GM12875 (cell line): ENCODE measurements at regions not wholly inside any gene's neighbourhood (a gene's known extent, or its start where the extent isn't known, plus 50 kb on each side); places are given as distances from the start of the nearest gene placed in this dataset.
A peak's percentile ranks its signal among the peaks of the same experiment; 100 is the strongest.

ENCODE experiments used
- H3K4me3 ChIP-seq: one replicate; pipeline ENCODE4 v1.5.1; 2011; ENCODE audit warnings: low read depth, low read length, control low read depth
- TF ChIP-seq, protein P1 (sequence below): IDR thresholded peaks from 2 replicates; pipeline ENCODE4 v1.5.1; 2011; ENCODE audit warnings: low read depth, mild to moderate bottlenecking, control low read depth, inconsistent platforms, low read length, moderate library complexity, borderline replicate concordance; ENCODE audit not compliant: insufficient read depth

DNA sequence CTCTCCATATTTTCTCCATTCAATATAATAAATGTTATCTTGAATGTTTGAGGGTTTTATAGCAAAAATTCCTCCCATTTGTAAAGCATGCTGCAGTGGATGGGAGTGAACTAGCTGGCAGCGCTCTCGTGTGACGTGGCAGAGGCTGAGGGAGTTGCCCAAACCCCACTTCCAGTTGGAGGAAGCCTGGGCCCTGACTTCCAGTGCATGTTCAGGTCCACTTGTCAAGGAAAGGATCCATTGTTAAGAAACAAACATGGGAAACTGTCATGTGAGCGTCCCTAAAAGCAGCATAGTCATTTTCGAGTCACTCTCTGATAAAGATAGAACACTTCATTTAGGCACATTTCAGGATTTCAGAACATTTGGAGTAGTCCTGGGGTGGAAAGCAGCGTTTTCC, 116.6 kb downstream of the SLC25A47 start:
- TF ChIP-seq, protein P1, sequence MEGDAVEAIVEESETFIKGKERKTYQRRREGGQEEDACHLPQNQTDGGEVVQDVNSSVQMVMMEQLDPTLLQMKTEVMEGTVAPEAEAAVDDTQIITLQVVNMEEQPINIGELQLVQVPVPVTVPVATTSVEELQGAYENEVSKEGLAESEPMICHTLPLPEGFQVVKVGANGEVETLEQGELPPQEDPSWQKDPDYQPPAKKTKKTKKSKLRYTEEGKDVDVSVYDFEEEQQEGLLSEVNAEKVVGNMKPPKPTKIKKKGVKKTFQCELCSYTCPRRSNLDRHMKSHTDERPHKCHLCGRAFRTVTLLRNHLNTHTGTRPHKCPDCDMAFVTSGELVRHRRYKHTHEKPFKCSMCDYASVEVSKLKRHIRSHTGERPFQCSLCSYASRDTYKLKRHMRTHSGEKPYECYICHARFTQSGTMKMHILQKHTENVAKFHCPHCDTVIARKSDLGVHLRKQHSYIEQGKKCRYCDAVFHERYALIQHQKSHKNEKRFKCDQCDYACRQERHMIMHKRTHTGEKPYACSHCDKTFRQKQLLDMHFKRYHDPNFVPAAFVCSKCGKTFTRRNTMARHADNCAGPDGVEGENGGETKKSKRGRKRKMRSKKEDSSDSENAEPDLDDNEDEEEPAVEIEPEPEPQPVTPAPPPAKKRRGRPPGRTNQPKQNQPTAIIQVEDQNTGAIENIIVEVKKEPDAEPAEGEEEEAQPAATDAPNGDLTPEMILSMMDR, result no peak
- H3K4me3 ChIP-seq, result no peak overlapping the region

DNA sequence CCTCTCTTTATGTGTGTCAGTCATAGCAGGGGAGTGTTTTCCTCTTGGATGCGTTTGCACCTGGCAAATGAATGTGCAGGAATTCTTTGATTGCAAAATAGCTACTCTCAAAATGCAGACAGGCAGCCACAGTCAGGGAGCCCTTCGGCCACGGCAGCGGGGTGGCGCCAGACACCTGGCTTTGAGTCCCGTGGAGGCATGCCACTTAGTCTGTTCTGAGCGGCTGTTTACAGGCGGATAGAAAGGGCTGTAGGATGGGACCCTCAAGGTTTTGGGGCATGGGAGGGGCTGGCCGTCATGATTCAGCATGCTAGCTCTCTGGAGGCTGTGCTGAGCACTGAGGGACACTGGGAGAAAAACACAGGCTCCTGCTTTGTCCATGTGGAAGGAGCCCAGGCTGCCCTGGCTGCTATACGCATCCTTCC, 117.1 kb downstream of the SLC25A47 start:
- H3K4me3 ChIP-seq, result no peak overlapping the region
- TF ChIP-seq, protein P1, result peak; percentile 61; the same call in 1 of the 2 replicates

DNA sequence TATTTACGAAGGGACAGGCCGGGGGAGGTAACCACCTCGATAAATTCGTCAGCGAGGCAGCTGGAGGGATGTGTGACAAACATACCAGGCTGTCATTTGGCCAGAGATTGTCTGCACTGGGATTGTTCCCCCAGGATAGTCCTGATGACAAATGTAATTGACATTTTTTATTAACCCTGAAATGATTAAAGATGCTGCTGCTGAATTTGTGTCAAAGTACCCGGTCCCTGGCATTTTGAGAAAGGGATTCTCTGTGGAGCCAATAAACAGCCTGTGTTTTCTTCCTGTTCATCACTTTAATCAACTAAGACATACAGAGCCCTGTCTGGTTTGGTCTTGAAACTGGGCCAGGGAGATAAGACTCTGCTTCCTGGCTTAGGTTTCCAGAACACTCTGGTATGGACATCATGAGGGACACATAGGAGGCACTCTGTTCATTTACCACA, 117.6 kb downstream of the SLC25A47 start:
- no peak overlapping the region for H3K4me3 ChIP-seq
- TF ChIP-seq, protein P1, result no peak

DNA sequence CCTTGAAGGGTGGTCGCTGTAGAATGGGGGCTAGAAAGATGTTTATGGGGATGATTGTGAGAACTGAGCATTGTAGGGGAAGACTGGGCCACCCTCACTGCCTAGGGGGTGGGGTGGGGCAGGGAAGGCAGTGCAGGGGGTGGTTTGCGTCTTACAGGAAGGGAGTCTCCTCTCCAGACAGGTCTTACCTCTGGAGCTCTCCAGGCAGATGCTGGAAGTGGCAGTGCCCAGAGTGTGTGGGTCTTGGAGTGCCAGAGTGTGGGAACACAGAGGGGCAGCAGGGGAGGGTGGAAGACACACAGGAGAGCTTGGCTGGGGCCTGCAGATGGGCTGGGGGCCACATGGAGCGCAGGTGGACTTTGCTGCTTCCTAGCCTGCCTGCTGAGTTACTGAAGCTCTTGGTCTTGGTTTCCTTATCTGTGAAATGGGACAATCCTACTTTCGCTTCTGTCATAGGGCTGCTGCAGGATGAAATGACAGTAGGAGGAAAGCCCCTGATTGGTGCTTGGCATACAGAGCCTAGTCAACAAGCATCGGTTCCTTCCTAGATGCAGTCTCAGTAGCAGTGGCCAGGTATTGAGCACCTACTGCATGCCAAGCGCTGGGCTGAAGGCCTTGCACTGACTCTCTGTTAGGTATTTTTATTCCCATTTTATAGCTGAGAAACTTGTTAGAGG, 118.3 kb downstream of the SLC25A47 start:
- TF ChIP-seq, protein P1, result no peak
- no peak overlapping the region for H3K4me3 ChIP-seq

DNA sequence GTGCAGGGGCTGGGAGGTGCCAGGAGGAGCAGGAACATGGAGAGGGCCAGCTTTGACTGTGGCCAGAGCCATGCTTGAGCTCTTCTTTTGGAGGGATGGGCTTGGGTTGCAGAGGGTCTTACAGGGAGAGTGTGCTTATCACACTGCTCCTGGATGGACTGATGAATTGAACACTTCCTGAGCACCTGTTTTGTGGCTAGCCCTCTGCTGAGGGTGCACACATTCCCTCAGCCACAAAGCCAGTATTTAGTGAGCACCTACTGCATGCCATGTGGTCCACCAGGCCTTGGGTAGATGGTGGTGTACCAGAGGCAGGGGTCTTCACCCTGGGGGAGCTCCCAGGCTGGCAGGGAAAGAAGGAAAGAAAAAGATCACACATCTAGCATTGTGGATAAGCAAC, 118.9 kb downstream of the SLC25A47 start:
- TF ChIP-seq, protein P1, result no peak
- H3K4me3 ChIP-seq, result no peak overlapping the region

DNA sequence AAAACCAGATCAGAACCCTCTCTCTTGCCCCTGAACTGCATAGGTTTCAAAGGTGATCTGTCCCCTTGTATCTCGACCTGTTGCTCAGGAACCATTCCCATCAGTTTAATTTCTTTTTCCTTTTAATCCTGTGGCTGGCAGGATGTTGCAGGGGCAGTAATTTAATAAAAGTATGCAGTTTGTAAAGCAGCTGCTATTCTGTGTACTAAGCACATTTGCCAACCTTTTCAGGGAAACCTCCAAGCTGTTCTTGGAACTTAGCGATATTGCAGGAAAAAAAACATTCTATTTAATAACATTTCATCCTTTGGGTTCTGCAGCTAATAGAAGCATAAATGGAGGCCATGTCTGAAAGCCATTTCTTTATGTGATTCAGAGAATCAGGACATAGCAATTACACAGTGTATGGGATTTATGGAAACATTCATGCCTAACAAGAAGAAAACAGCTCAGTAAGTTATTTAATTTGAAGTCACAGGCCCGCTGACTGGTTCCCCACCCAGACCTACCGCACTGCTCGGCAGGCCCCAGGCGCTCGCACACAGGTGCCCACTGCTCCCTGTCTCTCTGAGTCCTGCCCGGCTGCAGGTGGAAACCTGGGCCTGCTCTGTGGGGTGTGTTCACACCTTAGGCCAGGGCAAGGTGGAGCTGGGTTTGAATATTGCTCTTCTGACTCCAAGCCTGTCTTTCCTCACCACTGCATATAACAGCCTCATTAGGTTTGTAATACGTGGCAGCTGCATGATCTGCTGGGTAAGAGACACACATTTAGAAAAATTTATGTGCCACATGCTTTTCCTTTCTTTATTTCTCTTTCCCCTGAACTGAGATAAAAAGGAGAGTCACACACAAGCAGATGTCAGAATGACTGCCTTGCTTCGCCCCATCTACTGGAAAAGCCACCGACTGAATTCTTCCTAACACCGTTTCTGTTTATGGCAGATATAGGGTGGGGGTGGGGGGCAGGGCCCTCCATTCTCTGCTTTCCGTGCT, 119.7 kb downstream of the SLC25A47 start:
- no peak overlapping the region for H3K4me3 ChIP-seq
- TF ChIP-seq, protein P1, result no peak
